ENCODE measurements at regions not wholly inside any gene's neighbourhood (a gene's known extent, or its start where the extent isn't known, plus 50 kb on each side); places are given as distances from the start of the nearest gene placed in this dataset.

DNA sequence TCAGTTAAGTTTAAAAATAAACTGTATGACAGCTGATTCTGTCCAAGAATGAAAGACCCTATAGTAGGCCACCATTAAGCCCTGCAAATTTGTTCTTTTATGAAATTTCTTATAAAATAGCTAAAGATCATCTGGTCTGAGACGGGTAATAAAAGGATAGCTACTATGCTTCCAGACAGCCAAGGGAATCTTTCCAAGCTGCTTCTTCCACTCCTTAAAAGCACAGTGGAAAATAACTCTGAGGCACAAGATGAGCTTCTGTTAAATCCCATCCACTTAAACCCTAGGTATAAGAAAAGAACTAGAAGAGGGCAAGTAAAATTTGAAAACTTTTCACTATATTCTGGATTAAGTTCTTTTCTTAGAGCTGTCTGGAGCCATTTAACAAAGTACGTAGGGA lies 194.3 kb downstream of the CAPZA3 start:
- Histone ChIP-seq H3K36me3 (ENCODE audit: insufficient read depth, low read length) (no peaks in the 10 kb centered on the region), H3K27me3 (ENCODE audit: insufficient read depth, low read length, poor library complexity, severe bottlenecking) (no peaks in the 10 kb centered on the region), H2AFZ (ENCODE audit: low read length) (no peak overlapping the region), H3K9me2 (replicated peaks; ENCODE audit: low read depth, low read length) (no peaks in the 10 kb centered on the region), H3F3A (ENCODE audit: low read depth) (no peaks in the 10 kb centered on the region), H3K4me1 (ENCODE audit: insufficient read depth, low read length, poor library complexity, severe bottlenecking) (no peaks in the 10 kb centered on the region), H4K20me1 (ENCODE audit: insufficient read depth, low read length, poor library complexity, severe bottlenecking) (no peaks in the 10 kb centered on the region), H3K4me2 (ENCODE audit: low read depth, low read length, poor library complexity, severe bottlenecking) (no peak overlapping the region), H3K9ac (ENCODE audit: low read depth, low read length, poor library complexity, severe bottlenecking) (no peak overlapping the region), H3K79me2 (ENCODE audit: insufficient read depth, low read length) (no peaks in the 10 kb centered on the region), H3K4me3 (ENCODE audit: low read length, poor library complexity, severe bottlenecking) (no peak overlapping the region), H3K9me3 (ENCODE audit: insufficient read depth, low read depth, low read length) (peaks cover 7% of the 10 kb centered on the region; the same call in 1 of the 2 replicates)
- TF ChIP-seq, protein P1, sequence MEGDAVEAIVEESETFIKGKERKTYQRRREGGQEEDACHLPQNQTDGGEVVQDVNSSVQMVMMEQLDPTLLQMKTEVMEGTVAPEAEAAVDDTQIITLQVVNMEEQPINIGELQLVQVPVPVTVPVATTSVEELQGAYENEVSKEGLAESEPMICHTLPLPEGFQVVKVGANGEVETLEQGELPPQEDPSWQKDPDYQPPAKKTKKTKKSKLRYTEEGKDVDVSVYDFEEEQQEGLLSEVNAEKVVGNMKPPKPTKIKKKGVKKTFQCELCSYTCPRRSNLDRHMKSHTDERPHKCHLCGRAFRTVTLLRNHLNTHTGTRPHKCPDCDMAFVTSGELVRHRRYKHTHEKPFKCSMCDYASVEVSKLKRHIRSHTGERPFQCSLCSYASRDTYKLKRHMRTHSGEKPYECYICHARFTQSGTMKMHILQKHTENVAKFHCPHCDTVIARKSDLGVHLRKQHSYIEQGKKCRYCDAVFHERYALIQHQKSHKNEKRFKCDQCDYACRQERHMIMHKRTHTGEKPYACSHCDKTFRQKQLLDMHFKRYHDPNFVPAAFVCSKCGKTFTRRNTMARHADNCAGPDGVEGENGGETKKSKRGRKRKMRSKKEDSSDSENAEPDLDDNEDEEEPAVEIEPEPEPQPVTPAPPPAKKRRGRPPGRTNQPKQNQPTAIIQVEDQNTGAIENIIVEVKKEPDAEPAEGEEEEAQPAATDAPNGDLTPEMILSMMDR (conservative IDR thresholded peaks at IDR 0.05; ENCODE audit: low read length), result no peak
- TF ChIP-seq EZH2phosphoT487 (IDR thresholded peaks at IDR 0.05; ENCODE audit: borderline replicate concordance), result no peak

DNA sequence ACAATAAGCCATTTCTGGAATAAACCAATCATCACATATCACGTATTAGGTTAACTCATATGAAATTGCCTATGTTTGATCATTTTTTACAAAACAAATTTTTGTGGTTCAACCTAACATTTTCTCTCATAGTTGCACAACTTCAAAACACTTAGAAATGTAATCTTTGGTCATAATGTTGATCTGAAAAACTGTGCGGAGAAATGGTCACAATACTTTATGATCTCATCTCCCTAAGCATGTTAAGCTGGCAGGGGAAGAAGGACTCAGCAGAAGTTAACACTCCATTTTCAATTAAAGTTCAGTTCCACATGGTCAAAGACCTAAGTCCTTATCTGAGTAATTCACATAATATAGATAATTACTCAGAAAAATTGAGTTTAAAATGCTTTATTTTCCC lies 194.8 kb downstream of the CAPZA3 start:
- Histone ChIP-seq H3K27me3 (ENCODE audit: insufficient read depth, low read length, poor library complexity, severe bottlenecking) (no peaks in the 10 kb centered on the region), H3K4me3 (ENCODE audit: low read length, poor library complexity, severe bottlenecking) (no peak overlapping the region), H4K20me1 (ENCODE audit: insufficient read depth, low read length, poor library complexity, severe bottlenecking) (no peaks in the 10 kb centered on the region), H3K9me2 (replicated peaks; ENCODE audit: low read depth, low read length) (no peaks in the 10 kb centered on the region), H3F3A (ENCODE audit: low read depth) (no peaks in the 10 kb centered on the region), H2AFZ (ENCODE audit: low read length) (no peak overlapping the region), H3K4me2 (ENCODE audit: low read depth, low read length, poor library complexity, severe bottlenecking) (no peak overlapping the region), H3K9me3 (ENCODE audit: insufficient read depth, low read depth, low read length) (peaks cover 7% of the 10 kb centered on the region; the same call in 1 of the 2 replicates), H3K36me3 (ENCODE audit: insufficient read depth, low read length) (no peaks in the 10 kb centered on the region), H3K4me1 (ENCODE audit: insufficient read depth, low read length, poor library complexity, severe bottlenecking) (no peaks in the 10 kb centered on the region), H3K9ac (ENCODE audit: low read depth, low read length, poor library complexity, severe bottlenecking) (no peak overlapping the region), H3K79me2 (ENCODE audit: insufficient read depth, low read length) (no peaks in the 10 kb centered on the region)
- TF ChIP-seq, protein P1 (conservative IDR thresholded peaks at IDR 0.05; ENCODE audit: low read length), result no peak
- no peak for TF ChIP-seq EZH2phosphoT487 (IDR thresholded peaks at IDR 0.05; ENCODE audit: borderline replicate concordance)

DNA sequence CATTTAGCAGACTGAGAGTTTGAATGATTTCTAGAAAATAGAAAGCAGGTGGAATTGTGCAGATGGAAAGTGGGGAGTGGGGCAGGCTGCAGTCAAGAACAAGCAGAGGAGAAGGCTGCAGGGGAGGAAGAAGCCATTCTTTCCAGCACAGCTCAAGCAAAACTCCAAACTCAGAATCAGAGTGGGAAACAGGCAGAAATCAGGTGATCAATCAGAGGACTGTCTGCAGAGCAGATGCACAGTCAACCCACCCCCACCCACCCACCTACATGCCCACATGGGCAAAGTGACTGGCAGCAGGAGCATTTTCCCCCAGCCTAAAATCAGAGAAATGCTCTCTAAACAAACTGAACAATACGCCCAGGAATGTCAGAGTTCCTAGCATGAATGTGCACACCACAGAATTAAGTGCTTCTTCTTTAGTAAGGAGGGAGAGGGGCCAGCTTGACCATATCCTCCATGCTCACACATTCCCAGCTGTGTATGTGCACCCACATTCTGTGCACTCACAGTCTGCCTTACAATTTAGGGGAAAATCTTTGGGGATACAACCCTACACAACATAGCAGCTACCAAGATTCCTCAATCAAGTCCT lies 194.1 kb upstream of the PLEKHA5 start:
- Histone ChIP-seq H3K9me2 (replicated peaks; ENCODE audit: low read depth, low read length) (no peaks in the 10 kb centered on the region), H3K27me3 (ENCODE audit: insufficient read depth, low read length, poor library complexity, severe bottlenecking) (no peaks in the 10 kb centered on the region), H3K79me2 (ENCODE audit: insufficient read depth, low read length) (no peaks in the 10 kb centered on the region), H3K4me1 (ENCODE audit: insufficient read depth, low read length, poor library complexity, severe bottlenecking) (no peaks in the 10 kb centered on the region), H3K9me3 (ENCODE audit: insufficient read depth, low read depth, low read length) (no peaks in the 10 kb centered on the region; the same call in 1 of the 2 replicates), H3K4me3 (ENCODE audit: low read length, poor library complexity, severe bottlenecking) (no peak overlapping the region), H3K36me3 (ENCODE audit: insufficient read depth, low read length) (no peaks in the 10 kb centered on the region), H2AFZ (ENCODE audit: low read length) (no peak overlapping the region), H3K9ac (ENCODE audit: low read depth, low read length, poor library complexity, severe bottlenecking) (no peak overlapping the region), H3F3A (ENCODE audit: low read depth) (no peaks in the 10 kb centered on the region), H4K20me1 (ENCODE audit: insufficient read depth, low read length, poor library complexity, severe bottlenecking) (no peaks in the 10 kb centered on the region), H3K4me2 (ENCODE audit: low read depth, low read length, poor library complexity, severe bottlenecking) (no peak overlapping the region)
- TF ChIP-seq, protein P1 (conservative IDR thresholded peaks at IDR 0.05; ENCODE audit: low read length), result no peak
- no peak for TF ChIP-seq EZH2phosphoT487 (IDR thresholded peaks at IDR 0.05; ENCODE audit: borderline replicate concordance)

Measured in Loucy (cell line).